NB4 (cell line): ENCODE measurements at regions not wholly inside any gene's neighbourhood (a gene's known extent, or its start where the extent isn't known, plus 50 kb on each side); places are given as distances from the start of the nearest gene placed in this dataset.

Source experiments
- CTCF ChIP-seq: IDR thresholded peaks from one replicate; pipeline ENCODE4 v1.5.1; 2012; ENCODE audit warnings: low read depth, low read length
- POLR2A ChIP-seq: IDR thresholded peaks from 2 replicates; pipeline ENCODE4 v1.6.1; 2011; ENCODE audit warnings: mild to moderate bottlenecking; ENCODE audit not compliant: insufficient read length; ENCODE audit errors: extremely low read depth

GRCh38 chr6:924661-925060, 231.7 kb upstream of the EXOC2 start:
- TF ChIP-seq CTCF (no peak), POLR2A (no peak)
